Tibial artery (tissue), 4 donors: ENCODE measurements at regions not wholly inside any gene's neighbourhood (a gene's known extent, or its start where the extent isn't known, plus 50 kb on each side); places are given as distances from the start of the nearest gene placed in this dataset.

ENCODE experiments used
- DNase-seq, 2 donors: peaks; one replicate each; pipeline ENCODE4 v3.0.0-alpha.2; 2019
- H3K27ac ChIP-seq, 2 donors: fragments of 200-600 bp; sonication (generic) in 1 of 2; 1 replicate in 1 of 2; 2 replicates in 1 of 2; pipeline ENCODE4 v1.5.1; 2018 to 2019; ENCODE audit warnings: mild to moderate bottlenecking in 1 of 2
- H3K27me3 ChIP-seq, 2 donors: fragments of 200-600 bp; sonication (generic) in 1 of 2; one replicate each; pipeline versions ENCODE4 v1.5.1 to v1.6.0; 2016 to 2019
- H3K36me3 ChIP-seq, 3 donors: fragments of 200-600 bp; sonication (generic) in 2 of 3; one replicate each; pipeline ENCODE4 v1.5.1; 2016 to 2019; ENCODE audit warnings: mild to moderate bottlenecking in 2 of 3
- H3K4me1 ChIP-seq, 4 donors: fragments of 200-600 bp; sonication (generic) in 2 of 4; 1 replicate in 3 of 4; 2 replicates in 1 of 4; pipeline ENCODE4 v1.5.1; 2016 to 2019
- H3K4me3 ChIP-seq, 2 donors: fragments of 200-600 bp; sonication (generic) in 1 of 2; 1 replicate in 1 of 2; 2 replicates in 1 of 2; pipeline ENCODE4 v1.5.1; 2018 to 2019; ENCODE audit warnings: mild to moderate bottlenecking in 2 of 2
- H3K9me3 ChIP-seq, 3 donors: fragments of 200-600 bp; sonication (generic) in 1 of 3; one replicate each; pipeline ENCODE4 v1.5.1; 2016 to 2019
- intact Hi-C: fragments of 100-400 bp; cut with DNase I; formaldehyde crosslinking; loops from one replicate; pipeline ENCODE4 v1.15.0; 2023; ENCODE audit warnings: low total_unique reads
- TF ChIP-seq, protein P1 (sequence below), 2 experiments: fragments of 200-600 bp in 1 of 2; fragments of 450-650 bp in 1 of 2; IDR thresholded peaks; one replicate each; pipeline ENCODE4 v1.5.1; 2017 to 2019; ENCODE audit warnings: antibody characterized with exemption in 2 of 2, mild to moderate bottlenecking in 1 of 2, moderate library complexity in 1 of 2

DNA sequence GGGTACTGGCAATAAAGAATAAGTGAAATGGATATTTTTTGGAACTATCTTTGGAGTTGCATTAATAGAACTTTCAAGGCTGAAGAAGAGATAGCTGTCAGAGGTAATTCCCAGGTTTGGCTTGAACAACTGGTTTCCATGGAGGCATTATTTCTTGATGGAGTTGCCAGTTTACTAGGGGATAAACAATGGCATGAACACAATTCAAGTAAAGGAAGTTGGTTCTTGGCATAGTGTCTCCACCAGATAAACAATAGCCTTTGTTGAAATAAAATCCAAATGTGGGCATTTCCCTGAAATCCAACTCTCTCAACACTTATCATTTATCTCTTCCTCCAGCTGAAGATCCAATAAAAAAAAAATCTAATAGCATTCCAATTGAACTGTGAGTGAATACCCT is 454.9 kb downstream of the C6orf118 start:
- intact Hi-C loops, result no loop called here
- Histone ChIP-seq H3K36me3 (no peaks in the 10 kb centered on the region), H3K27me3 (no peaks in the 10 kb centered on the region), H3K4me3 (no peak overlapping the region), H3K4me1 (no peaks in the 10 kb centered on the region), H3K9me3 (no peaks in the 10 kb centered on the region), H3K27ac (no peak overlapping the region)
- DNase-seq, result no peak
- TF ChIP-seq, protein P1, sequence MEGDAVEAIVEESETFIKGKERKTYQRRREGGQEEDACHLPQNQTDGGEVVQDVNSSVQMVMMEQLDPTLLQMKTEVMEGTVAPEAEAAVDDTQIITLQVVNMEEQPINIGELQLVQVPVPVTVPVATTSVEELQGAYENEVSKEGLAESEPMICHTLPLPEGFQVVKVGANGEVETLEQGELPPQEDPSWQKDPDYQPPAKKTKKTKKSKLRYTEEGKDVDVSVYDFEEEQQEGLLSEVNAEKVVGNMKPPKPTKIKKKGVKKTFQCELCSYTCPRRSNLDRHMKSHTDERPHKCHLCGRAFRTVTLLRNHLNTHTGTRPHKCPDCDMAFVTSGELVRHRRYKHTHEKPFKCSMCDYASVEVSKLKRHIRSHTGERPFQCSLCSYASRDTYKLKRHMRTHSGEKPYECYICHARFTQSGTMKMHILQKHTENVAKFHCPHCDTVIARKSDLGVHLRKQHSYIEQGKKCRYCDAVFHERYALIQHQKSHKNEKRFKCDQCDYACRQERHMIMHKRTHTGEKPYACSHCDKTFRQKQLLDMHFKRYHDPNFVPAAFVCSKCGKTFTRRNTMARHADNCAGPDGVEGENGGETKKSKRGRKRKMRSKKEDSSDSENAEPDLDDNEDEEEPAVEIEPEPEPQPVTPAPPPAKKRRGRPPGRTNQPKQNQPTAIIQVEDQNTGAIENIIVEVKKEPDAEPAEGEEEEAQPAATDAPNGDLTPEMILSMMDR (IDR thresholded peaks at IDR 0.05), result no peak

DNA sequence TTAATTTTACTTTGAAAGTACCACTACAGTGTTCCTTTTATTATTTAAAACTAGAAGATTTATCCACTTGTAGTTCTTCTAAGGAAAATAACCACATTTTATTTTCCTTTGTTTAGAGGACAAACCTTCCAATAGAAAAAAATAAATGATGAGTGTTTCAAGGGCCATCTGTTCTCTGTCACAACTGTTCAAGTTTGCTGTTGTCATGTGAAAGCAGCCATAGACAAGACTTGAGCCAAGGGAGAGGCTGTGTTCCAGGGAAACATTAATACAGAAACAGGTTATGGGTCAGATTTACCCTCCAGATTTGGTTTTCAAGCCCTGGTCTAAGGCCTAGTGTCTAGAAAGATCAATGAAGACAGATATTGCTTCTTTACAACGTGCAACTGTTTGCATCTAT is 463.6 kb downstream of the C6orf118 start:
- no peak overlapping the region for H3K4me3 ChIP-seq
- no peaks in the 10 kb centered on the region for H3K9me3 ChIP-seq
- H3K27ac ChIP-seq, result no peak overlapping the region
- no peaks in the 10 kb centered on the region for H3K27me3 ChIP-seq
- no peaks in the 10 kb centered on the region for H3K36me3 ChIP-seq
- TF ChIP-seq, protein P1 (IDR thresholded peaks at IDR 0.05), result no peak
- intact Hi-C loops, result no loop called here
- no peak for DNase-seq
- no peaks in the 10 kb centered on the region for H3K4me1 ChIP-seq

DNA sequence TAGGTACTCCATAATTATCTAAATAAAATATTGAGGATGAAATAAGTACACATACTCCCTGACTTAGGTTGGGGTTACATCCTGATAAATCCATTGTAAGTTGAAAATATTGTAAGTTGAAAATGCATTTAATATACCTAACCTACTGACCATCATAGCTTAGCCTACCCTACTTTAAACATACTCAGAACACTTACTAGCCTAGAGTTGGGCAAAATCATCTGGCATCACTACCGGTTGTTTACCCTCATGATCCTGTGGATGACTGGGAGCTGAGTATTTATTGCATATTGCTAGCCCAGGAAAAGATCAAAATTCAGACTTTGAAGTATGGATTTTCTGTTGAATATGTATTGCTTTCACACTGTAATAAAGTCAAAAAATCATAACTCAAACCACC is 467.3 kb downstream of the C6orf118 start:
- H3K27ac ChIP-seq, result no peak overlapping the region
- no peak for DNase-seq
- H3K4me1 ChIP-seq, result no peaks in the 10 kb centered on the region
- intact Hi-C loops, result no loop called here
- no peaks in the 10 kb centered on the region for H3K9me3 ChIP-seq
- H3K4me3 ChIP-seq, result no peak overlapping the region
- no peaks in the 10 kb centered on the region for H3K36me3 ChIP-seq
- no peaks in the 10 kb centered on the region for H3K27me3 ChIP-seq
- TF ChIP-seq, protein P1 (IDR thresholded peaks at IDR 0.05), result no peak

DNA sequence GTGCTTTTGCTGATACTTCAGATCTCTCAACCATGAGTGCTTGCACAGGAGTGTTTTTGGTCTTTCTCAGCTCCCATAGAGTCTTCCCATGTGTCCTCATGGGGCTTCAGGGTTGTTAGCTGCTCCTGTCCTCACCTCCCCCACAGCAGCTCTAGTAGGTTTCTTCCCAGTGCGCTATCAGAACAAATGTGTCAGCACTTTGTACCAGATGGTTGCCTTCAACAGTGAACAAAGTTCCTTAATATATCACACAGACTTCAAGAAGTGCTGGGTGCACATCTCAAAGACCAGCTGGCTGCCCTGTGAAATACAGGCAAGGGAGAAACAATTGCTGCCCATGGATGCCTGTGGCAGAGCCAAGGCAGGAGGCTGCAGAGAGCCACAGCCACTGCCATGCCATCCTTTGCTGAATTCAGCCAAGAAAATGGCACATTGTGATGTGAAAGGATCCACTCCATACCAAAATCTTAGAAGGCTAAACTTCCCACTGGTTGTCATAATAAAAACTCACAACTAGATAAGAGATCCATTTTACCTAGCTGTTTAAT is 471.3 kb downstream of the C6orf118 start:
- TF ChIP-seq, protein P1 (IDR thresholded peaks at IDR 0.05), result no peak
- Histone ChIP-seq H3K4me3 (no peak overlapping the region), H3K27me3 (no peaks in the 10 kb centered on the region), H3K9me3 (no peaks in the 10 kb centered on the region), H3K4me1 (no peaks in the 10 kb centered on the region), H3K36me3 (no peaks in the 10 kb centered on the region), H3K27ac (no peak overlapping the region)
- DNase-seq, result no peak
- intact Hi-C loops, result no loop called here

DNA sequence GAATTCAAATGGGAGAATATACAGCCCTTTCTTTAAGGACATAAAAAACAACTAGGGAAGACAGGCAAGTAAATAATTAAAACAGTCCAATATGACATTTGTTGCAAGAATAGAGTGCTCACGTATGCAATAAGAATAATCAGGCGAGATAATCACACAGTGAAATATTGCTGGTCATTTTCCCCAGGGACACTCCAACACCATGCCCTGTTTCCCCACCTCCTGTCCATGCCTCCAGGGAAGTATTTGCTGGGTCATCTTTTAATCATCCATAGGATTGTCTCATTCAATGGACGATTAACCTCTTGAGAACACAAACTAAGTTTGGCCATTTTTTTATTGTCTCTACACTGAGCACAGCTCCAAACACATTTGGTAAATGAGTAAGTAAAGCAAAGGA is 472.9 kb downstream of the C6orf118 start:
- TF ChIP-seq, protein P1 (IDR thresholded peaks at IDR 0.05), result no peak
- Histone ChIP-seq H3K4me3 (no peak overlapping the region), H3K4me1 (no peaks in the 10 kb centered on the region), H3K27me3 (no peaks in the 10 kb centered on the region), H3K9me3 (no peaks in the 10 kb centered on the region), H3K27ac (no peak overlapping the region), H3K36me3 (no peaks in the 10 kb centered on the region)
- DNase-seq, result no peak
- intact Hi-C loops, result no loop called here

DNA sequence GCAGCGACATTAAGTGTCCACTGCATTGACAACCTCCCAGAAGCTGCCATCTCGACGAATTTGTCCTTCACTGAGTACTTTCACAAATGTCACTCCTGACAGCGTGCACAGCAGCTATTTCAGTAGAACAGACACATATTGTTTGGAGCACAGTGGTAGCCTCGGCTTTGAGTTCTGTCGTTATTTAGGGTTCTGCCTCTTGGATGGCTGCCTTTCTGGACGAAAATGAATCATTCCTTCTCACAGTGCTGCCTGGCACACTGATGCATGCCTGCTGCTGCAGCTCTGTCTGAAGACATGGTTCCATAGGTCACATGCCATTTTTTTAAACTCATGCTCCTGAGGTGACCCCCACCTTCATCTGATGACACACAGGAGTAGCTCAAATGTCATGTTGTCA is 477.0 kb downstream of the C6orf118 start:
- intact Hi-C loops, result no loop called here
- Histone ChIP-seq H3K4me3 (no peak overlapping the region), H3K36me3 (no peaks in the 10 kb centered on the region), H3K27me3 (no peaks in the 10 kb centered on the region), H3K4me1 (no peaks in the 10 kb centered on the region), H3K27ac (no peak overlapping the region), H3K9me3 (no peaks in the 10 kb centered on the region)
- DNase-seq, result no peak
- TF ChIP-seq, protein P1 (IDR thresholded peaks at IDR 0.05), result no peak
